ENCODE measurements at regions not wholly inside any gene's neighbourhood (a gene's known extent, or its start where the extent isn't known, plus 50 kb on each side); places are given as distances from the start of the nearest gene placed in this dataset.

GRCh38 chr5:120974690-120975089 is 510.6 kb downstream of the PRR16 start:
- Histone ChIP-seq H3K4me3 (no peak overlapping the region), H3K9me3 (no peaks in the 10 kb centered on the region), H3K4me1 (no peaks in the 10 kb centered on the region), H3K27me3 (no peaks in the 10 kb centered on the region), H3K27ac (no peak overlapping the region), H3K36me3 (no peaks in the 10 kb centered on the region)
- 85 to 87% methylated on average over 2 of the region's 2 CpGs for WGBS, 2 donors
- TF ChIP-seq POLR2A (IDR thresholded peaks at IDR 0.05) (no peak), POLR2AphosphoS5 (IDR thresholded peaks at IDR 0.05) (no peak), EP300 (IDR thresholded peaks at IDR 0.05) (no peak), CTCF (IDR thresholded peaks at IDR 0.05) (no peak)
- intact Hi-C loops (cut with DNase I) = no loop called here
- DNase-seq = no peak

- H3K9me3 ChIP-seq = no peaks in the 10 kb centered on the region
- H3K27ac ChIP-seq = no peak overlapping the region
- intact Hi-C loops (cut with DNase I) = no loop called here
- TF ChIP-seq EP300 (IDR thresholded peaks at IDR 0.05) (no peak), POLR2AphosphoS5 (IDR thresholded peaks at IDR 0.05) (no peak), CTCF (IDR thresholded peaks at IDR 0.05) (no peak), POLR2A (IDR thresholded peaks at IDR 0.05) (no peak)
- no peak overlapping the region for H3K4me3 ChIP-seq
- no peak for DNase-seq
- no peaks in the 10 kb centered on the region for H3K4me1 ChIP-seq
- H3K27me3 ChIP-seq = no peaks in the 10 kb centered on the region
- no peaks in the 10 kb centered on the region for H3K36me3 ChIP-seq
These were observed 518.3 kb downstream of the PRR16 start for GRCh38 chr5:120982351-120982750.

- DNase-seq = no peak
- H3K9me3 ChIP-seq = no peaks in the 10 kb centered on the region
- no peaks in the 10 kb centered on the region for H3K36me3 ChIP-seq
- no peak overlapping the region for H3K27ac ChIP-seq
- no peak overlapping the region for H3K4me3 ChIP-seq
- no peaks in the 10 kb centered on the region for H3K27me3 ChIP-seq
- no peak for TF ChIP-seq CTCF (IDR thresholded peaks at IDR 0.05)
- TF ChIP-seq POLR2A (IDR thresholded peaks at IDR 0.05) = no peak
- TF ChIP-seq EP300 (IDR thresholded peaks at IDR 0.05) = no peak
- intact Hi-C loops (cut with DNase I) = no loop called here
- no peaks in the 10 kb centered on the region for H3K4me1 ChIP-seq
These were observed 521.4 kb downstream of the PRR16 start for GRCh38 chr5:120985526-120985925.

- H3K4me1 ChIP-seq = no peaks in the 10 kb centered on the region
- intact Hi-C loops (cut with DNase I) = no loop called here
- no peak overlapping the region for H3K4me3 ChIP-seq
- 63 to 74% methylated on average over 1 of the region's 1 CpG for WGBS, 2 donors
- DNase-seq = no peak
- TF ChIP-seq CTCF (IDR thresholded peaks at IDR 0.05) = no peak
- TF ChIP-seq POLR2A (IDR thresholded peaks at IDR 0.05) = no peak
- TF ChIP-seq POLR2AphosphoS5 (IDR thresholded peaks at IDR 0.05) = no peak
- TF ChIP-seq EP300 (IDR thresholded peaks at IDR 0.05) = no peak
- H3K27ac ChIP-seq = no peak overlapping the region
- H3K27me3 ChIP-seq = no peaks in the 10 kb centered on the region
- H3K9me3 ChIP-seq = no peaks in the 10 kb centered on the region
- no peaks in the 10 kb centered on the region for H3K36me3 ChIP-seq
These were observed 524.4 kb downstream of the PRR16 start for GRCh38 chr5:120988491-120988890.

GRCh38 chr5:120988941-120989340 is 524.8 kb downstream of the PRR16 start:
- H3K27me3 ChIP-seq = no peaks in the 10 kb centered on the region
- intact Hi-C loops (cut with DNase I) = no loop called here
- no peaks in the 10 kb centered on the region for H3K9me3 ChIP-seq
- no peak overlapping the region for H3K27ac ChIP-seq
- TF ChIP-seq POLR2AphosphoS5 (IDR thresholded peaks at IDR 0.05) (no peak), EP300 (IDR thresholded peaks at IDR 0.05) (no peak), POLR2A (IDR thresholded peaks at IDR 0.05) (no peak), CTCF (IDR thresholded peaks at IDR 0.05) (no peak)
- no peaks in the 10 kb centered on the region for H3K4me1 ChIP-seq
- H3K36me3 ChIP-seq = no peaks in the 10 kb centered on the region
- no peak for DNase-seq
- no peak overlapping the region for H3K4me3 ChIP-seq

Data from sigmoid colon (tissue), 6 donors.